ENCODE measurements at regions not wholly inside any gene's neighbourhood (a gene's known extent, or its start where the extent isn't known, plus 50 kb on each side); places are given as distances from the start of the nearest gene placed in this dataset.

DNA sequence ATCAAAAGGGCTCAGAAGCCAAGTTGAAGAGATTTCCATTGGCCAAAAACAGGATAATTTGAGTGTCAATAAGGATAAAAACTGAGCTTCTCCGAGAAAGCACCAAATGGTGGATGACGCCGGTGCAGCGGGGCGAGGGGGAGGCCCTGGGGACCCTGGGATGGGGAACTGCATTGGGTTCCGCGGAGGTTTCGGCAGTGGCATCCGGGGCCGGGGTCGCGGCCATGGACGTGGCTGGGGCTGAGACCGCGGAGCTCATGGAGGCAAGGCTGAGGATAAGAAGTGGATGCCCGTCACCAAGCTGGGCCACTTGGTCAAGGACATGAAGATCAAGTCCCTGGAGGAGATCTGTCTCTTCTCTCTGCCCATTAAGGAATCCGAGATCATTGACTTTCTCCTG, 97.2 kb downstream of the DMRTA2 start:
- H3K4me3 ChIP-seq (replicated peaks; ENCODE audit: insufficient read depth, low read length): no peak overlapping the region

GRCh38 chr1:50322579-50322978, 100.7 kb downstream of the DMRTA2 start:
- no peak for DNase-seq (ENCODE audit: low read depth in 1 of 2, low spot score in 1 of 2)
- TF ChIP-seq GABPA (IDR thresholded peaks at IDR 0.05; ENCODE audit: low read depth) (no peak), POLR2AphosphoS5 (IDR thresholded peaks at IDR 0.05; ENCODE audit: low read depth) (no peak), SPI1 (IDR thresholded peaks at IDR 0.05; ENCODE audit: borderline replicate concordance, low read depth) (no peak), REST (IDR thresholded peaks at IDR 0.05; ENCODE audit: insufficient replicate concordance, low read depth) (no peak)
- TF ChIP-seq, protein P1, sequence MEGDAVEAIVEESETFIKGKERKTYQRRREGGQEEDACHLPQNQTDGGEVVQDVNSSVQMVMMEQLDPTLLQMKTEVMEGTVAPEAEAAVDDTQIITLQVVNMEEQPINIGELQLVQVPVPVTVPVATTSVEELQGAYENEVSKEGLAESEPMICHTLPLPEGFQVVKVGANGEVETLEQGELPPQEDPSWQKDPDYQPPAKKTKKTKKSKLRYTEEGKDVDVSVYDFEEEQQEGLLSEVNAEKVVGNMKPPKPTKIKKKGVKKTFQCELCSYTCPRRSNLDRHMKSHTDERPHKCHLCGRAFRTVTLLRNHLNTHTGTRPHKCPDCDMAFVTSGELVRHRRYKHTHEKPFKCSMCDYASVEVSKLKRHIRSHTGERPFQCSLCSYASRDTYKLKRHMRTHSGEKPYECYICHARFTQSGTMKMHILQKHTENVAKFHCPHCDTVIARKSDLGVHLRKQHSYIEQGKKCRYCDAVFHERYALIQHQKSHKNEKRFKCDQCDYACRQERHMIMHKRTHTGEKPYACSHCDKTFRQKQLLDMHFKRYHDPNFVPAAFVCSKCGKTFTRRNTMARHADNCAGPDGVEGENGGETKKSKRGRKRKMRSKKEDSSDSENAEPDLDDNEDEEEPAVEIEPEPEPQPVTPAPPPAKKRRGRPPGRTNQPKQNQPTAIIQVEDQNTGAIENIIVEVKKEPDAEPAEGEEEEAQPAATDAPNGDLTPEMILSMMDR (IDR thresholded peaks at IDR 0.05; ENCODE audit: insufficient read depth, low read length): no peak
- Histone ChIP-seq H3K27me3 (ENCODE audit: insufficient read depth, poor library complexity, severe bottlenecking) (no peaks in the 10 kb centered on the region), H3K27ac (replicated peaks) (no peak overlapping the region), H3K4me3 (replicated peaks; ENCODE audit: insufficient read depth, low read length) (no peak overlapping the region)

More for the DNA sequence above, 97.2 kb downstream of the DMRTA2 start:
- H3K27ac ChIP-seq (replicated peaks): no peak overlapping the region
- H3K27me3 ChIP-seq (ENCODE audit: insufficient read depth, poor library complexity, severe bottlenecking): peaks cover 7% of the 10 kb centered on the region
- TF ChIP-seq GABPA (IDR thresholded peaks at IDR 0.05; ENCODE audit: low read depth): no peak
- TF ChIP-seq REST (IDR thresholded peaks at IDR 0.05; ENCODE audit: insufficient replicate concordance, low read depth): no peak
- TF ChIP-seq, protein P1 (IDR thresholded peaks at IDR 0.05; ENCODE audit: insufficient read depth, low read length): no peak
- TF ChIP-seq POLR2AphosphoS5 (IDR thresholded peaks at IDR 0.05; ENCODE audit: low read depth): no peak
- TF ChIP-seq SPI1 (IDR thresholded peaks at IDR 0.05; ENCODE audit: borderline replicate concordance, low read depth): no peak
- DNase-seq (ENCODE audit: low read depth in 1 of 2, low spot score in 1 of 2): no peak

- H3K27ac ChIP-seq (replicated peaks): no peak overlapping the region
- no peak for TF ChIP-seq REST (IDR thresholded peaks at IDR 0.05; ENCODE audit: insufficient replicate concordance, low read depth)
- TF ChIP-seq, protein P1 (IDR thresholded peaks at IDR 0.05; ENCODE audit: insufficient read depth, low read length): no peak
- TF ChIP-seq SPI1 (IDR thresholded peaks at IDR 0.05; ENCODE audit: borderline replicate concordance, low read depth): no peak
- no peak for TF ChIP-seq GABPA (IDR thresholded peaks at IDR 0.05; ENCODE audit: low read depth)
- no peak for TF ChIP-seq POLR2AphosphoS5 (IDR thresholded peaks at IDR 0.05; ENCODE audit: low read depth)
- H3K4me3 ChIP-seq (replicated peaks; ENCODE audit: insufficient read depth, low read length): no peak overlapping the region
- no peak for DNase-seq (ENCODE audit: low read depth in 1 of 2, low spot score in 1 of 2)
- H3K27me3 ChIP-seq (ENCODE audit: insufficient read depth, poor library complexity, severe bottlenecking): no peaks in the 10 kb centered on the region
Observed at GRCh38 chr1:50318428-50318827, 104.8 kb downstream of the DMRTA2 start.
